ENCODE measurements at regions not wholly inside any gene's neighbourhood (a gene's known extent, or its start where the extent isn't known, plus 50 kb on each side); places are given as distances from the start of the nearest gene placed in this dataset.

DNA sequence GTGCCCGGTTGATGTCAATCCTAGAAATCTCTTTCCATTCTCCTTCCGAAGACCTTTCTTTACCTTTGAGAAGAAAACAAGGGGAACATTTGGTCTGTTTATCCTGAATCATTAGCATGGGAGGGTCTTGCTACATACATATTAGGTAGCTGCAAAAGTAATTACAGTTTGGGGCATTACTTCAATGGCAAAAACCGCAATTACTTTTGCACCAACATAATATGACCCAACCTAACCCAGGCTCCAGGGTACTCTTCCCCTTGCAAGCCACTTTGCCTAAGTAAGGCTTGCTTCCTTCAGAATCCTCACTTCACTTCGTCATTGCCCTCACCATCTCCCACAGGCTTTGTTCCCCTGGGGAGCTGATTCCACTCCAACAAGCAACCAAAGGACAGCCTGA lies 662.7 kb downstream of the DIAPH3 start:
- peaks cover 0 to 3% of the 10 kb centered on the region in 2 experiments; a peak in 1 of 5 replicates for H3K9me3 Mint-ChIP-seq
- Histone ChIP-seq H3K4ac (ENCODE audit: low read depth, low read length) (no peak overlapping the region), H3K79me1 (ENCODE audit: insufficient read depth, low read depth, low read length, poor library complexity, severe bottlenecking) (no peaks in the 10 kb centered on the region), H3K14ac (ENCODE audit: insufficient read depth, low read length) (no peak overlapping the region), H3K27ac (ENCODE audit: insufficient read length, low read depth, low read length) (no peak overlapping the region), H2AK5ac (ENCODE audit: insufficient read length, low read length) (no peak overlapping the region), H4K91ac (ENCODE audit: insufficient read length, low read depth, low read length) (no peak overlapping the region), H3K23ac (ENCODE audit: insufficient read length, low read depth, low read length) (no peak overlapping the region), H3K4me2 (ENCODE audit: insufficient read depth, insufficient read length, low read length) (no peak overlapping the region), H3K56ac (ENCODE audit: insufficient read length, low read depth, low read length) (no peak overlapping the region), H2BK12ac (ENCODE audit: insufficient read length, low read depth, low read length) (no peak overlapping the region), H3K27me3 (ENCODE audit: insufficient read depth, low read length) (no peaks in the 10 kb centered on the region), H3K4me1 (ENCODE audit: insufficient read depth, low read length) (no peaks in the 10 kb centered on the region), H2AFZ (ENCODE audit: low read length) (no peak overlapping the region), H2BK5ac (ENCODE audit: insufficient read length, low read length) (no peak overlapping the region), H3K18ac (ENCODE audit: insufficient read length, low read depth, low read length) (no peak overlapping the region), H2BK120ac (ENCODE audit: low read depth, low read length, poor library complexity, severe bottlenecking) (no peak overlapping the region), H4K5ac (ENCODE audit: insufficient read length, low read depth, low read length) (no peak overlapping the region), H4K8ac (replicated peaks; ENCODE audit: insufficient read length, low read depth, low read length) (no peak overlapping the region), H3T11ph (ENCODE audit: low read length) (no peak overlapping the region), H3K9ac (ENCODE audit: extremely low read depth, insufficient read length, low read length) (no peak overlapping the region), H3K23me2 (ENCODE audit: insufficient read length, low read depth, low read length, poor library complexity, severe bottlenecking) (no peaks in the 10 kb centered on the region), H3K79me2 (ENCODE audit: insufficient read depth, low read length) (no peaks in the 10 kb centered on the region), H2BK20ac (ENCODE audit: low read depth, low read length, poor library complexity, severe bottlenecking) (no peak overlapping the region), H3K9me3 (ENCODE audit: control insufficient read depth, low read depth, low read length) (no peaks in the 10 kb centered on the region), H2BK15ac (ENCODE audit: low read depth, low read length) (no peak overlapping the region), H4K20me1 (ENCODE audit: control insufficient read depth, insufficient read depth, insufficient read length) (no peaks in the 10 kb centered on the region)
- no peak overlapping the region for H3K4me3 Mint-ChIP-seq
- WGBS (ENCODE audit: extremely low coverage, insufficient read length, low lambda C conversion rate) = no CpG with 5 or more reads among the region's 4 CpGs
- H3K27me3 Mint-ChIP-seq (ENCODE audit: low read depth) = no peaks in the 10 kb centered on the region; the same call in 1 of the 2 replicates
- no peak for DNase-seq
- peaks cover 0 to 6% (median 0%) of the 10 kb centered on the region in 3 experiments; a peak in 2 of 7 replicates for H3K36me3 Mint-ChIP-seq (ENCODE audit: insufficient read depth in 1 of 3, low read depth in 3 of 3)
- TF ChIP-seq, protein P1, sequence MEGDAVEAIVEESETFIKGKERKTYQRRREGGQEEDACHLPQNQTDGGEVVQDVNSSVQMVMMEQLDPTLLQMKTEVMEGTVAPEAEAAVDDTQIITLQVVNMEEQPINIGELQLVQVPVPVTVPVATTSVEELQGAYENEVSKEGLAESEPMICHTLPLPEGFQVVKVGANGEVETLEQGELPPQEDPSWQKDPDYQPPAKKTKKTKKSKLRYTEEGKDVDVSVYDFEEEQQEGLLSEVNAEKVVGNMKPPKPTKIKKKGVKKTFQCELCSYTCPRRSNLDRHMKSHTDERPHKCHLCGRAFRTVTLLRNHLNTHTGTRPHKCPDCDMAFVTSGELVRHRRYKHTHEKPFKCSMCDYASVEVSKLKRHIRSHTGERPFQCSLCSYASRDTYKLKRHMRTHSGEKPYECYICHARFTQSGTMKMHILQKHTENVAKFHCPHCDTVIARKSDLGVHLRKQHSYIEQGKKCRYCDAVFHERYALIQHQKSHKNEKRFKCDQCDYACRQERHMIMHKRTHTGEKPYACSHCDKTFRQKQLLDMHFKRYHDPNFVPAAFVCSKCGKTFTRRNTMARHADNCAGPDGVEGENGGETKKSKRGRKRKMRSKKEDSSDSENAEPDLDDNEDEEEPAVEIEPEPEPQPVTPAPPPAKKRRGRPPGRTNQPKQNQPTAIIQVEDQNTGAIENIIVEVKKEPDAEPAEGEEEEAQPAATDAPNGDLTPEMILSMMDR (conservative IDR thresholded peaks at IDR 0.05) = no peak
- H3K4me1 Mint-ChIP-seq = no peaks in the 10 kb centered on the region; a peak in 1 of 4 replicates
- H3K27ac Mint-ChIP-seq = no peak overlapping the region
